GM12878 (cell line): ENCODE measurements at regions not wholly inside any gene's neighbourhood (a gene's known extent, or its start where the extent isn't known, plus 50 kb on each side); places are given as distances from the start of the nearest gene placed in this dataset.

Source experiments
- ATAC-seq: fragments of 200-7000 bp; cut with Tn5 transposase; 3 replicates; pipeline ENCODE4 v1.9.1; 2020; ENCODE audit warnings: mild to moderate bottlenecking, moderate library complexity
- BruUV-seq: library from RNA; stranded (reverse); fragments of 400-500 nt; replicated peaks from 2 replicates; lab custom pipeline; 2021; lab: Mats Ljungman, UMichigan
- CTCF ChIA-PET: fragments of 300-600 bp; sonication (Branson Sonifier 250); formaldehyde crosslinking; extraction: SDS; loops from one replicate; lab custom pipeline; 2021; ENCODE audit warnings: inconsistent platforms; lab: Yijun Ruan, JAX
- POLR2A ChIA-PET: fragments of 350-600 bp; formaldehyde crosslinking; extraction: SDS; loops from one replicate; lab custom pipeline; 2021; ENCODE audit warnings: inconsistent platforms; lab: Charles Lee
- RAD21 ChIA-PET: fragments of 300-600 bp; sonication (Branson Sonifier 250); formaldehyde crosslinking; loops from one replicate; lab custom pipeline; 2023; ENCODE audit warnings: antibody characterized with exemption; ENCODE audit not compliant: unreplicated experiment; lab: Charles Lee
- SMC1A ChIA-PET: fragments of 300-600 bp; sonication (Branson Sonifier 250); formaldehyde crosslinking; loops from one replicate; lab custom pipeline; 2023; ENCODE audit not compliant: unreplicated experiment, uncharacterized antibody; lab: Charles Lee
- DNase-seq: peaks from one replicate; pipeline ENCODE4 v3.0.0-alpha.2; 2011; ENCODE audit warnings: low read depth, low spot score
- FAIRE-seq: peaks from 3 replicates; lab custom pipeline; 2011; peaks lifted over from hg19 to GRCh38; lab: Jason Lieb, UNC
- H2AFZ ChIP-seq: 2 replicates; pipeline ENCODE4 v1.6.0; 2011; ENCODE audit warnings: low read depth, low read length, control low read depth; ENCODE audit not compliant: control insufficient read depth
- H3K27ac ChIP-seq: 2 replicates; pipeline ENCODE4 v1.5.1; 2011; ENCODE audit warnings: control low read depth; ENCODE audit not compliant: control insufficient read depth, insufficient read depth
- H3K27me3 ChIP-seq, 2 experiments: replicated peaks in 1 of 2; 2 replicates each; pipeline versions ENCODE4 v1.6.0 to v1.6.1; 2011; ENCODE audit warnings: low read length in 1 of 2; ENCODE audit not compliant: control insufficient read depth in 2 of 2, insufficient read depth in 2 of 2
- H3K36me3 ChIP-seq, 2 experiments: 2 replicates each; pipeline ENCODE4 v1.5.1; 2011; ENCODE audit warnings: low read length in 1 of 2; ENCODE audit not compliant: control insufficient read depth in 2 of 2, insufficient read depth in 2 of 2
- H3K4me1 ChIP-seq: 2 replicates; pipeline ENCODE4 v1.6.1; 2011; ENCODE audit warnings: mild to moderate bottlenecking, low read length, moderate library complexity, mixed read lengths; ENCODE audit not compliant: control insufficient read depth, insufficient read depth
- H3K4me2 ChIP-seq: 2 replicates; pipeline ENCODE4 v1.6.0; 2011; ENCODE audit warnings: control low read depth; ENCODE audit not compliant: control insufficient read depth, insufficient read depth
- H3K4me3 ChIP-seq: fragments of 200-600 bp; sonication (generic); 2 replicates; pipeline ENCODE4 v1.5.1; 2016
- H3K79me2 ChIP-seq: 2 replicates; pipeline ENCODE4 v1.6.0; 2011; ENCODE audit warnings: low read length; ENCODE audit not compliant: control insufficient read depth, insufficient read depth
- H3K9ac ChIP-seq: 2 replicates; pipeline ENCODE4 v1.8.0; 2011; ENCODE audit warnings: low read length, control low read depth, mixed read lengths; ENCODE audit not compliant: control insufficient read depth, insufficient read depth
- H3K9me3 ChIP-seq: replicated peaks from 3 replicates; pipeline ENCODE4 v1.5.1; 2011; ENCODE audit warnings: mild to moderate bottlenecking, low read length; ENCODE audit not compliant: control insufficient read depth, insufficient read depth
- H4K20me1 ChIP-seq: 2 replicates; pipeline ENCODE4 v1.6.0; 2011; ENCODE audit not compliant: control insufficient read depth, insufficient read depth
- BRCA1 ChIP-seq: IDR thresholded peaks from 2 replicates; pipeline ENCODE4 v1.6.1; 2011; ENCODE audit warnings: low read depth, low read length, improper control_type of control experiment
- CBFB ChIP-seq: IDR thresholded peaks from 2 replicates; pipeline ENCODE4 v1.6.1; 2016; ENCODE audit warnings: antibody characterized with exemption, low read depth
- E2F4 ChIP-seq: IDR thresholded peaks from 2 replicates; pipeline ENCODE4 v1.6.1; 2012; ENCODE audit warnings: low read depth, low read length, improper control_type of control experiment
- EP300 ChIP-seq, 2 experiments: fragments of 150-350 bp in 1 of 2; IDR thresholded peaks; 2 replicates each; pipeline ENCODE4 v1.6.1; 2011 to 2012; ENCODE audit warnings: low read depth in 2 of 2, low read length in 2 of 2, borderline replicate concordance in 1 of 2, improper control_type of control experiment in 1 of 2, inconsistent platforms in 1 of 2; ENCODE audit not compliant: control insufficient read depth in 1 of 2
- MAX ChIP-seq: IDR thresholded peaks from 2 replicates; pipeline ENCODE4 v1.6.1; 2012; ENCODE audit warnings: low read depth, low read length, improper control_type of control experiment
- POLR2A ChIP-seq: IDR thresholded peaks from 2 replicates; pipeline ENCODE4 v1.6.1; 2011; ENCODE audit warnings: low read depth, mild to moderate bottlenecking, low read length
- SREBF1 ChIP-seq: IDR thresholded peaks from 2 replicates; pipeline ENCODE4 v1.6.1; 2012; ENCODE audit warnings: mild to moderate bottlenecking, low read length
- ZNF687 ChIP-seq: fragments of 450-650 bp; IDR thresholded peaks from 2 replicates; pipeline ENCODE4 v1.6.1; 2017; ENCODE audit warnings: mild to moderate bottlenecking, moderate library complexity
- WGBS: methylation state at CpG from one replicate; pipeline ENCODE4 v1.1.6; 2016; ENCODE audit warnings: low lambda C conversion rate; ENCODE audit not compliant: insufficient replicate concordance, insufficient coverage; ENCODE audit errors: missing lambda C conversion rate; 5-methylcytosine and 5-hydroxymethylcytosine counted together
- in situ Hi-C: fragments of 300-500 bp; cut with MboI; formaldehyde crosslinking; loops from 9 replicates; pipeline ENCODE4 v1.14.3; 2018; ENCODE audit warnings: mixed read lengths
- intact Hi-C: fragments of 100-400 bp; cut with micrococcal nuclease; formaldehyde crosslinking; loops from one replicate; pipeline ENCODE4 v1.14.2; 2022; ENCODE audit not compliant: unreplicated experiment

GRCh38 chr11:121872356-121872755, 243.7 kb downstream of the BLID start:
- no peak overlapping the region for H3K4me2 ChIP-seq
- FAIRE-seq (no peak), ATAC-seq (no peak), DNase-seq (no peak)
- ChIA-PET SMC1A (no interaction called here), POLR2A (no interaction called here), RAD21 (no interaction called here), CTCF (no interaction called here)
- H2AFZ ChIP-seq: no peak overlapping the region
- no peak overlapping the region for H3K9ac ChIP-seq
- no peaks in the 10 kb centered on the region for H3K27me3 ChIP-seq
- no peaks in the 10 kb centered on the region for H3K79me2 ChIP-seq
- no peak overlapping the region for H3K27ac ChIP-seq
- TF ChIP-seq SREBF1 (no peak), BRCA1 (no peak), POLR2A (no peak), ZNF687 (no peak), E2F4 (no peak), MAX (no peak), EP300 (IDR thresholded peaks at IDR 0.05; ENCODE audit: borderline replicate concordance in 1 of 2, control insufficient read depth in 1 of 2, low read depth in 2 of 2, low read length in 2 of 2) (no peak), CBFB (no peak)
- in situ Hi-C loops: no loop called here
- H3K4me3 ChIP-seq: no peak overlapping the region
- no peaks in the 10 kb centered on the region for H3K36me3 ChIP-seq
- intact Hi-C loops: no loop called here
- H3K4me1 ChIP-seq: no peaks in the 10 kb centered on the region
- H4K20me1 ChIP-seq: no peaks in the 10 kb centered on the region
- no peaks in the 10 kb centered on the region for H3K9me3 ChIP-seq
- 33% methylated on average over 3 of the region's 5 CpGs for WGBS
- no TSS peak for BruUV-seq
